HCT116 (cell line): ENCODE measurements at regions not wholly inside any gene's neighbourhood (a gene's known extent, or its start where the extent isn't known, plus 50 kb on each side); places are given as distances from the start of the nearest gene placed in this dataset.

Experiments
- ATAC-seq: fragments of 200-7000 bp; cut with Tn5 transposase; 2 replicates; pipeline ENCODE4 v1.9.1; 2020; ENCODE audit warnings: mild to moderate bottlenecking, moderate library complexity
- BruUV-seq: library from RNA; stranded (reverse); fragments of 400-500 nt; replicated peaks from 2 replicates; lab custom pipeline; 2021; lab: Mats Ljungman, UMichigan
- CTCF ChIA-PET: fragments of 300-600 bp; sonication (Branson Sonifier 250); formaldehyde crosslinking; loops from one replicate; lab custom pipeline; 2021; ENCODE audit warnings: antibody characterized with exemption; lab: Charles Lee
- POLR2A ChIA-PET: fragments of 300-600, 350-600 bp; sonication (Branson Sonifier 250); formaldehyde crosslinking; loops from one replicate; lab custom pipeline; 2021; ENCODE audit warnings: antibody characterized with exemption; lab: Charles Lee
- RAD21 ChIA-PET, 2 experiments: fragments of 300-600 bp; sonication (Branson Sonifier 250); formaldehyde crosslinking; loops; one replicate each; lab custom pipeline; 2023; ENCODE audit warnings: low total read pairs in 2 of 2; ENCODE audit not compliant: uncharacterized antibody in 2 of 2, unreplicated experiment in 2 of 2, low non-redundant PET in 1 of 2; lab: Charles Lee
- DNase-seq: peaks from one replicate; pipeline ENCODE4 v3.0.0-alpha.2; 2010; ENCODE audit warnings: low read depth, low spot score
- H2AFZ ChIP-seq: fragments of 200-600 bp; shearing (Covaris generic), sonication (generic); 2 replicates; pipeline ENCODE4 v1.6.1; 2017; ENCODE audit warnings: low read depth, mixed run types, mixed read lengths, antibody characterized with exemption, low read length; ENCODE audit not compliant: poor library complexity, severe bottlenecking
- H3K27ac ChIP-seq: 2 replicates; pipeline ENCODE4 v1.5.1; 2012; ENCODE audit warnings: low read depth, low read length
- H3K27me3 ChIP-seq: fragments of 200-600 bp; sonication (generic); 2 replicates; pipeline ENCODE4 v1.6.1; 2016; ENCODE audit warnings: mixed run types, low read length, mixed read lengths; ENCODE audit not compliant: insufficient read depth
- H3K36me3 ChIP-seq, 2 experiments: fragments of 200-500 bp in 1 of 2; fragments of 200-600 bp in 1 of 2; sonication (Bioruptor generic) in 1 of 2; sonication (generic) in 1 of 2; 2 replicates each; pipeline versions ENCODE4 v1.5.1 to v1.6.1; 2014 to 2016; ENCODE audit warnings: low read length in 2 of 2, inconsistent platforms in 1 of 2, mixed read lengths in 1 of 2, mixed run types in 1 of 2; ENCODE audit not compliant: insufficient read depth in 2 of 2, control insufficient read depth in 1 of 2
- H3K4me1 ChIP-seq, 2 experiments: fragments of 200-600 bp in 1 of 2; sonication (generic) in 1 of 2; 2 replicates each; pipeline versions ENCODE4 v1.5.1 to v1.6.1; 2012 to 2017; ENCODE audit warnings: low read length in 2 of 2, inconsistent platforms in 1 of 2, mild to moderate bottlenecking in 1 of 2, mixed read lengths in 1 of 2, mixed run types in 1 of 2, moderate library complexity in 1 of 2; ENCODE audit not compliant: insufficient read depth in 2 of 2, control insufficient read depth in 1 of 2
- H3K4me2 ChIP-seq: fragments of 200-600 bp; sonication (generic); 2 replicates; pipeline ENCODE4 v1.6.1; 2017; ENCODE audit warnings: mixed run types, low read length, mixed read lengths
- H3K4me3 ChIP-seq, 2 experiments: fragments of 200-600 bp in 1 of 2; sonication (generic) in 1 of 2; replicated peaks in 1 of 2; 2 replicates each; pipeline ENCODE4 v1.5.1; 2011 to 2016; ENCODE audit warnings: low read length in 2 of 2, control low read depth in 1 of 2, low read depth in 1 of 2, mild to moderate bottlenecking in 1 of 2, mixed read lengths in 1 of 2, mixed run types in 1 of 2
- H3K79me2 ChIP-seq: fragments of 200-600 bp; sonication (generic); 2 replicates; pipeline ENCODE4 v1.6.1; 2017; ENCODE audit warnings: mild to moderate bottlenecking, mixed run types, low read length, moderate library complexity, mixed read lengths; ENCODE audit not compliant: insufficient read depth
- H3K9ac ChIP-seq: fragments of 200-600 bp; sonication (generic); 2 replicates; pipeline ENCODE4 v1.6.1; 2016; ENCODE audit warnings: low read length, mixed read lengths
- H3K9me2 ChIP-seq: fragments of 200-600 bp; sonication (generic), shearing (Covaris generic); 2 replicates; pipeline ENCODE4 v1.6.1; 2017; ENCODE audit warnings: mixed run types, mild to moderate bottlenecking, moderate library complexity; ENCODE audit not compliant: insufficient read depth
- H3K9me3 ChIP-seq, 2 experiments: fragments of 200-500 bp in 1 of 2; fragments of 200-600 bp in 1 of 2; sonication (Bioruptor generic) in 1 of 2; sonication (generic) in 1 of 2; 2 replicates each; pipeline ENCODE4 v1.6.1; 2014 to 2017; ENCODE audit warnings: low read length in 2 of 2, mixed read lengths in 2 of 2, inconsistent platforms in 1 of 2, low read depth in 1 of 2, mild to moderate bottlenecking in 1 of 2, mixed run types in 1 of 2, moderate library complexity in 1 of 2; ENCODE audit not compliant: control insufficient read depth in 1 of 2, insufficient read depth in 1 of 2
- H4K20me1 ChIP-seq: fragments of 200-600 bp; sonication (generic), shearing (Covaris generic); 2 replicates; pipeline ENCODE4 v1.6.1; 2017; ENCODE audit warnings: mixed run types, mild to moderate bottlenecking, moderate library complexity; ENCODE audit not compliant: insufficient read depth
- EZH2phosphoT487 ChIP-seq: fragments of 200-600 bp; IDR thresholded peaks from 2 replicates; pipeline ENCODE4 v1.6.1; 2018; ENCODE audit warnings: antibody characterized with exemption, borderline replicate concordance
- FOSL1 ChIP-seq: IDR thresholded peaks from 2 replicates; pipeline ENCODE4 v1.6.1; 2012; ENCODE audit warnings: low read depth
- POLR2AphosphoS5 ChIP-seq: IDR thresholded peaks from 2 replicates; pipeline ENCODE4 v1.6.1; 2011; ENCODE audit warnings: mild to moderate bottlenecking, low read depth, low read length, moderate library complexity
- REST ChIP-seq: IDR thresholded peaks from 2 replicates; pipeline ENCODE4 v1.6.1; 2012; ENCODE audit warnings: low read depth
- SIN3A ChIP-seq: IDR thresholded peaks from 2 replicates; pipeline ENCODE4 v1.6.1; 2012; ENCODE audit warnings: low read depth
- SP1 ChIP-seq: IDR thresholded peaks from 2 replicates; pipeline ENCODE4 v1.6.1; 2012; ENCODE audit warnings: low read depth
- ZNF274 ChIP-seq: fragments of 200-500 bp; sonication (Bioruptor generic); IDR thresholded peaks from 2 replicates; pipeline ENCODE4 v1.6.1; 2014; ENCODE audit warnings: mild to moderate bottlenecking, low read depth, low read length, inconsistent platforms
- intact Hi-C: fragments of 100-400 bp; cut with micrococcal nuclease; formaldehyde crosslinking; loops from 2 replicates; pipeline ENCODE4 v1.10.0; 2022
- TF ChIP-seq, protein P1 (sequence below): IDR thresholded peaks from 2 replicates; pipeline ENCODE4 v1.6.1; 2012

DNA sequence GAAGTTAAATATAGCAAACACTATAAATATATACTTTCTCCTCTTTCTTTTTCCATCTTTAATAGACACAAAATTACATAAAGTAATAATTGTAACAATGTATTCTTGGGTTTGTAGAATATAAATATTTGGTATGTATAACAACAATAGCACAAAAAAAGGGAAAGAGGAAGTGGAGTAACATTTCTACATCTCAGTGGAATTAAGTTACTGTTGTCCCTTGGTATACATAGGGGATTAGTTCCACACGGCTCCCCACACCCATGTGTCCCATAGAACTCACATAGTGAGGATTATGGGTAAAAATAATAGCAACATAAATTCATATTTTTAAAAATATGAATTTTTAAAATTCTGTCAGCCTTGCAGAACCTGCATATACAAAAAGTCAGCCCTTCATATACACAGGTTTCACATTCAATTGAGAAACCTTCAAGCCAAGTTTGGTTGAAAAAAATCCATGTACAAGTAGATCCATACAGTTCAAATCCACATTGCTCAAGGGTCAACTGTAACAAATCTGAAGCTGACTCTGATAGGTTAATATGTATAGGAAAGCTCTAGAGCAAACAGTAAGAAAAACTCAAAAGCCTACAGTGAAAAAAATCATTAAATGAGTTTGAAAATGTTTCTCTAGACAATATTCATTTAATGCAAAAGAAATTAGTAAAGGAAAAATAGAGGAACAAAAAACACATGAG, 92.4 kb downstream of the HYCC1 start:
- H3K4me3 ChIP-seq = no peak overlapping the region
- no peaks in the 10 kb centered on the region for H3K27me3 ChIP-seq
- POLR2A ChIA-PET = no interaction called here
- no peaks in the 10 kb centered on the region for H3K79me2 ChIP-seq
- ATAC-seq (no peak), DNase-seq (no peak)
- no peak overlapping the region for H3K9ac ChIP-seq
- no peaks in the 10 kb centered on the region for H3K36me3 ChIP-seq
- H4K20me1 ChIP-seq = no peaks in the 10 kb centered on the region
- intact Hi-C loops = no loop called here
- H3K9me2 ChIP-seq = no peaks in the 10 kb centered on the region
- TF ChIP-seq SIN3A (no peak), SP1 (no peak), FOSL1 (no peak), EZH2phosphoT487 (no peak), REST (no peak), POLR2AphosphoS5 (no peak)
- H3K27ac ChIP-seq = no peak overlapping the region
- H2AFZ ChIP-seq = no peak overlapping the region
- H3K9me3 ChIP-seq = no peaks in the 10 kb centered on the region
- BruUV-seq = no TSS peak
- no peaks in the 10 kb centered on the region for H3K4me1 ChIP-seq
- H3K4me2 ChIP-seq = no peak overlapping the region
- RAD21 ChIA-PET = no interaction called here
- CTCF ChIA-PET = no interaction called here

DNA sequence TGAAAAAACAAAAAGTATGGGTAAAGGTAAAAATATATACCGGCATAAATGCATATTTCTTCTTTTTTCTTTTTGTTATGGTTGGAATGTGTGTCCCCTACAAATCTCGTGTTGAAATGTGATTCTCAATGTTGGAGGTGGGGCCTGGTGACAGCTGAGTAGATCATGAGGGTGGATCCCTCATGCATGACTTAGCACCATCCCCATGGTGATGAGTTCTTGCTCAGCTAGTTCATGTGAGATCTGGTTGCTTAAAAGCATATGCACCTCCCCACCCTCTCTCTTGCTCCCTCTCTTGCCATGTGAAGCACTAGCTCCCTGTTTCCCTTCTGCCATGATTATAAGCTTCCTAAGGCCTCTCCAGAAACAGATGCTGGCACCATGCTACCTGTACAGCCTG, 93.3 kb downstream of the HYCC1 start:
- Histone ChIP-seq H3K9ac (no peak overlapping the region), H3K27ac (no peak overlapping the region), H3K4me3 (no peak overlapping the region), H3K4me2 (no peak overlapping the region), H3K27me3 (no peaks in the 10 kb centered on the region), H4K20me1 (no peaks in the 10 kb centered on the region), H3K79me2 (no peaks in the 10 kb centered on the region), H3K36me3 (no peaks in the 10 kb centered on the region), H3K9me2 (no peaks in the 10 kb centered on the region), H3K4me1 (no peaks in the 10 kb centered on the region), H3K9me3 (no peaks in the 10 kb centered on the region), H2AFZ (no peak overlapping the region)
- ChIA-PET POLR2A (no interaction called here), CTCF (no interaction called here), RAD21 (no interaction called here)
- intact Hi-C loops = no loop called here
- TF ChIP-seq SP1 (no peak), ZNF274 (no peak)
- TF ChIP-seq, protein P1, sequence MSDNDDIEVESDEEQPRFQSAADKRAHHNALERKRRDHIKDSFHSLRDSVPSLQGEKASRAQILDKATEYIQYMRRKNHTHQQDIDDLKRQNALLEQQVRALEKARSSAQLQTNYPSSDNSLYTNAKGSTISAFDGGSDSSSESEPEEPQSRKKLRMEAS = no peak
- ATAC-seq = no peak
- DNase-seq = no peak
- no TSS peak for BruUV-seq
